ENCODE measurements at regions not wholly inside any gene's neighbourhood (a gene's known extent, or its start where the extent isn't known, plus 50 kb on each side); places are given as distances from the start of the nearest gene placed in this dataset.

- DNase-seq (ENCODE audit: low spot score), result no peak
- no peak for TF ChIP-seq CTCF (IDR thresholded peaks at IDR 0.05; ENCODE audit: extremely low read depth, missing control alignments)
Measured at GRCh38 chr4:81600520-81601357, 129.0 kb upstream of the RASGEF1B start.

GRCh38 chr4:81599742-81600380 is 128.2 kb upstream of the RASGEF1B start:
- TF ChIP-seq CTCF (IDR thresholded peaks at IDR 0.05; ENCODE audit: extremely low read depth, missing control alignments), result no peak
- no peak for DNase-seq (ENCODE audit: low spot score)

- no peak for DNase-seq (ENCODE audit: low spot score)
- TF ChIP-seq CTCF (IDR thresholded peaks at IDR 0.05; ENCODE audit: extremely low read depth, missing control alignments), result no peak
Measured at GRCh38 chr4:81595798-81596610, 124.3 kb upstream of the RASGEF1B start.

- TF ChIP-seq CTCF (IDR thresholded peaks at IDR 0.05; ENCODE audit: extremely low read depth, missing control alignments), result no peak
- no peak for DNase-seq (ENCODE audit: low spot score)
Measured at GRCh38 chr4:81595287-81595686, 123.6 kb upstream of the RASGEF1B start.

DNA sequence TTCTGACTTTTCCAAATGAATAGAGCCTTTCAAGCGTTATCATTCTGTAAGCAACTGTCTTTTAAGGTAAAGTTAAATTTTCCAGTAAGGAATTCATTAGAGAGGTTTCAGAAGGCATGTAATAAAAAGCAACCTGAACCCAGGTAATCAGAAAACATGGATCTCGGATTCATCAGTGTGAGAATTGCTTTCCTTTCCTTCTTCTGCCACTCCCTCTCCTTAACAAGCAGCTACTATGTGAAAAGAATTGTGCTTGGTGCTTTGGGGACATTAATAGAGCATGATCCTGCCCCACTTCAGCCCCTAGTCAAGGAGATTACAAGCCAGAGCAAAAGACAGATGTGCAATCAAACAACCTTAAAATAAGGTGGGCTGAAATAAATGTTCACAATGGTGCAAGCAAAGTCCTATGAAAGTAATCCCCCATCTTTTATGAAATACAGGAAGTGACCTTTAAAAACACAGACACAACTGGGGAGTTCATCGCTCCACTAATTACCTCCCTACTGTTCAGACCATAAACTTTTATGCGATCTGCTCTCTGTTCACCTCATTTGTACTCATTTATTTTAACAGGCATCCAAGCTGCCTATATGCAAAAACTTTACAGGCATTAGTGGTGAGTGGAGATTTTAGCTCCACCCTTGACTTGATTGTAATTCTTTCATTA is 122.9 kb upstream of the RASGEF1B start:
- DNase-seq (ENCODE audit: low spot score), result no peak
- TF ChIP-seq CTCF (IDR thresholded peaks at IDR 0.05; ENCODE audit: extremely low read depth, missing control alignments), result no peak

GRCh38 chr4:81592701-81593100 is 121.0 kb upstream of the RASGEF1B start:
- no peak for DNase-seq (ENCODE audit: low spot score)
- no peak for TF ChIP-seq CTCF (IDR thresholded peaks at IDR 0.05; ENCODE audit: extremely low read depth, missing control alignments)
